ENCODE measurements at regions not wholly inside any gene's neighbourhood (a gene's known extent, or its start where the extent isn't known, plus 50 kb on each side); places are given as distances from the start of the nearest gene placed in this dataset.

- no peak for DNase-seq (ENCODE audit: low read depth)
- in situ Hi-C loops (cut with HindIII; ENCODE audit: low pct_unique_long_range_greater_than_20kb, low sequenced_read_pairs), result no loop called here
These were observed 548.1 kb upstream of the INTU start for GRCh38 chr4:127084666-127085065.

- DNase-seq (ENCODE audit: low read depth), result no peak
- in situ Hi-C loops (cut with HindIII; ENCODE audit: low pct_unique_long_range_greater_than_20kb, low sequenced_read_pairs), result no loop called here
These were observed 535.7 kb upstream of the INTU start for GRCh38 chr4:127097061-127097460.

GRCh38 chr4:127102361-127102760, 530.4 kb upstream of the INTU start:
- DNase-seq (ENCODE audit: low read depth), result no peak
- in situ Hi-C loops (cut with HindIII; ENCODE audit: low pct_unique_long_range_greater_than_20kb, low sequenced_read_pairs), result no loop called here

- DNase-seq (ENCODE audit: low read depth), result no peak
- in situ Hi-C loops (cut with HindIII; ENCODE audit: low pct_unique_long_range_greater_than_20kb, low sequenced_read_pairs), result no loop called here
These were observed 529.1 kb upstream of the INTU start for GRCh38 chr4:127103681-127104115.

GRCh38 chr4:127113844-127114362, 518.9 kb upstream of the INTU start:
- in situ Hi-C loops (cut with HindIII; ENCODE audit: low pct_unique_long_range_greater_than_20kb, low sequenced_read_pairs), result no loop called here
- no peak for DNase-seq (ENCODE audit: low read depth)

- no peak for DNase-seq (ENCODE audit: low read depth)
- in situ Hi-C loops (cut with HindIII; ENCODE audit: low pct_unique_long_range_greater_than_20kb, low sequenced_read_pairs), result no loop called here
These were observed 514.1 kb upstream of the INTU start for GRCh38 chr4:127118681-127119080.

GRCh38 chr4:127120441-127121090, 512.2 kb upstream of the INTU start:
- DNase-seq (ENCODE audit: low read depth), result no peak
- in situ Hi-C loops (cut with HindIII; ENCODE audit: low pct_unique_long_range_greater_than_20kb, low sequenced_read_pairs), result no loop called here

GRCh38 chr4:127124919-127125318, 507.8 kb upstream of the INTU start:
- no peak for DNase-seq (ENCODE audit: low read depth)
- in situ Hi-C loops (cut with HindIII; ENCODE audit: low pct_unique_long_range_greater_than_20kb, low sequenced_read_pairs), result no loop called here

GRCh38 chr4:127126718-127127117, 506.0 kb upstream of the INTU start:
- no peak for DNase-seq (ENCODE audit: low read depth)
- in situ Hi-C loops (cut with HindIII; ENCODE audit: low pct_unique_long_range_greater_than_20kb, low sequenced_read_pairs), result no loop called here

GRCh38 chr4:127131527-127131926, 501.2 kb upstream of the INTU start:
- DNase-seq (ENCODE audit: low read depth), result no peak
- in situ Hi-C loops (cut with HindIII; ENCODE audit: low pct_unique_long_range_greater_than_20kb, low sequenced_read_pairs), result no loop called here

GRCh38 chr4:127134490-127134889, 498.3 kb upstream of the INTU start:
- DNase-seq (ENCODE audit: low read depth), result no peak
- in situ Hi-C loops (cut with HindIII; ENCODE audit: low pct_unique_long_range_greater_than_20kb, low sequenced_read_pairs), result no loop called here

GRCh38 chr4:127138586-127138985, 494.2 kb upstream of the INTU start:
- no peak for DNase-seq (ENCODE audit: low read depth)
- in situ Hi-C loops (cut with HindIII; ENCODE audit: low pct_unique_long_range_greater_than_20kb, low sequenced_read_pairs), result no loop called here

GRCh38 chr4:127139788-127140286, 492.9 kb upstream of the INTU start:
- in situ Hi-C loops (cut with HindIII; ENCODE audit: low pct_unique_long_range_greater_than_20kb, low sequenced_read_pairs), result no loop called here
- DNase-seq (ENCODE audit: low read depth), result no peak

- DNase-seq (ENCODE audit: low read depth), result no peak
- in situ Hi-C loops (cut with HindIII; ENCODE audit: low pct_unique_long_range_greater_than_20kb, low sequenced_read_pairs), result no loop called here
These were observed 492.5 kb upstream of the INTU start for GRCh38 chr4:127140306-127140705.

GRCh38 chr4:127141856-127142255, 490.9 kb upstream of the INTU start:
- in situ Hi-C loops (cut with HindIII; ENCODE audit: low pct_unique_long_range_greater_than_20kb, low sequenced_read_pairs), result no loop called here
- DNase-seq (ENCODE audit: low read depth), result no peak

- DNase-seq (ENCODE audit: low read depth), result no peak
- in situ Hi-C loops (cut with HindIII; ENCODE audit: low pct_unique_long_range_greater_than_20kb, low sequenced_read_pairs), result no loop called here
These were observed 489.1 kb upstream of the INTU start for GRCh38 chr4:127143460-127144195.

- in situ Hi-C loops (cut with HindIII; ENCODE audit: low pct_unique_long_range_greater_than_20kb, low sequenced_read_pairs), result no loop called here
- no peak for DNase-seq (ENCODE audit: low read depth)
These were observed 487.7 kb upstream of the INTU start for GRCh38 chr4:127145006-127145540.

- no peak for DNase-seq (ENCODE audit: low read depth)
- in situ Hi-C loops (cut with HindIII; ENCODE audit: low pct_unique_long_range_greater_than_20kb, low sequenced_read_pairs), result no loop called here
These were observed 484.6 kb upstream of the INTU start for GRCh38 chr4:127148165-127148564.

GRCh38 chr4:127149086-127149485, 483.7 kb upstream of the INTU start:
- no peak for DNase-seq (ENCODE audit: low read depth)
- in situ Hi-C loops (cut with HindIII; ENCODE audit: low pct_unique_long_range_greater_than_20kb, low sequenced_read_pairs), result no loop called here

All from Caki2 (cell line).